Retinal pigment epithelial cell (primary cell): ENCODE measurements at regions not wholly inside any gene's neighbourhood (a gene's known extent, or its start where the extent isn't known, plus 50 kb on each side); places are given as distances from the start of the nearest gene placed in this dataset.

ENCODE experiments used
- DNase-seq: peaks from one replicate; pipeline ENCODE4 v3.0.0-alpha.2; 2010; ENCODE audit warnings: low read depth
- H3K4me3 ChIP-seq: 2 replicates; pipeline ENCODE4 v1.5.1; 2011; ENCODE audit warnings: mild to moderate bottlenecking, low read length, control low read depth, moderate library complexity
- TF ChIP-seq, protein P1 (sequence below): conservative IDR thresholded peaks from 2 replicates; pipeline ENCODE4 v1.5.1; 2011; ENCODE audit warnings: low read depth, low read length, control low read depth, inconsistent platforms

DNA sequence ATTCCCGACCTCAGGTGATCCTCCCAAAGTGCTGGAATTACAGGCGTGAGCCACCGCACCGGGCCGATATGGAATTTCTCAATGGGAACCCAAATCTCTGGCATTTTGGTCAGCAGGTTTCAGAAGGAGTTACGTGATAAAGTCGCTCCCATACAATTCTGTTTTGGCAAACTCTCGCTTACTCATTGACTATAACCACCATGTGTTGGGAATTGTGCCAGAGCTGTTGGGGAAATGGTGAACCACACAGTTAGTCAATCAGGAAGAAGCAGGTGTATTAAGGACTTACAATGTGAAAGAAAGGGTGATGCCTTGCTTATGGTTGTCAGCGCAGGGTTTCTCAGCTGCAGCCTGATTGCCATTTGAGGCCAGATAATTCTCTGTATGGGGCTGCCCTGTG is 410.5 kb downstream of the QKI start:
- TF ChIP-seq, protein P1, sequence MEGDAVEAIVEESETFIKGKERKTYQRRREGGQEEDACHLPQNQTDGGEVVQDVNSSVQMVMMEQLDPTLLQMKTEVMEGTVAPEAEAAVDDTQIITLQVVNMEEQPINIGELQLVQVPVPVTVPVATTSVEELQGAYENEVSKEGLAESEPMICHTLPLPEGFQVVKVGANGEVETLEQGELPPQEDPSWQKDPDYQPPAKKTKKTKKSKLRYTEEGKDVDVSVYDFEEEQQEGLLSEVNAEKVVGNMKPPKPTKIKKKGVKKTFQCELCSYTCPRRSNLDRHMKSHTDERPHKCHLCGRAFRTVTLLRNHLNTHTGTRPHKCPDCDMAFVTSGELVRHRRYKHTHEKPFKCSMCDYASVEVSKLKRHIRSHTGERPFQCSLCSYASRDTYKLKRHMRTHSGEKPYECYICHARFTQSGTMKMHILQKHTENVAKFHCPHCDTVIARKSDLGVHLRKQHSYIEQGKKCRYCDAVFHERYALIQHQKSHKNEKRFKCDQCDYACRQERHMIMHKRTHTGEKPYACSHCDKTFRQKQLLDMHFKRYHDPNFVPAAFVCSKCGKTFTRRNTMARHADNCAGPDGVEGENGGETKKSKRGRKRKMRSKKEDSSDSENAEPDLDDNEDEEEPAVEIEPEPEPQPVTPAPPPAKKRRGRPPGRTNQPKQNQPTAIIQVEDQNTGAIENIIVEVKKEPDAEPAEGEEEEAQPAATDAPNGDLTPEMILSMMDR: no peak
- no peak for DNase-seq

DNA sequence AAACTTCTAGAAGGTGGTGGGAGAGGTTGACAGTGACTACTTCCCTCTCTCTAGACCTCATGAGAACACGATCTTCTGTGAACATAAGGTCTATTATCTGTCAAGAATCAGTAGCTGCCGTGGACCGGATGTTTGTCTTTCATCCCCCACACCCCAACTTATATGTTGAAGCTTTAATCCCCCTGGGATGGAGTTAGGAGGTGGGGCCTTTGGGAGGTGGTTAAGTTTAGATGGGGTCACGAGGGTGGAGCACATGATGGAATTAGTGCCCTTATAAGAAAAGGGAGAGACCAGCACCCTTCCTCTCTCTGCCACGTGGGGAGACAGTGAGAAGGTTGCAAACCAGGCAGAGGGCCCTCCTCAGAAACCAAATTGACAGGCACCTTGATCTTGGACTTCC is 409.1 kb downstream of the QKI start:
- TF ChIP-seq, protein P1: no peak
- DNase-seq: no peak
- no peak overlapping the region for H3K4me3 ChIP-seq

More for the DNA sequence above, 410.5 kb downstream of the QKI start:
- no peak overlapping the region for H3K4me3 ChIP-seq

DNA sequence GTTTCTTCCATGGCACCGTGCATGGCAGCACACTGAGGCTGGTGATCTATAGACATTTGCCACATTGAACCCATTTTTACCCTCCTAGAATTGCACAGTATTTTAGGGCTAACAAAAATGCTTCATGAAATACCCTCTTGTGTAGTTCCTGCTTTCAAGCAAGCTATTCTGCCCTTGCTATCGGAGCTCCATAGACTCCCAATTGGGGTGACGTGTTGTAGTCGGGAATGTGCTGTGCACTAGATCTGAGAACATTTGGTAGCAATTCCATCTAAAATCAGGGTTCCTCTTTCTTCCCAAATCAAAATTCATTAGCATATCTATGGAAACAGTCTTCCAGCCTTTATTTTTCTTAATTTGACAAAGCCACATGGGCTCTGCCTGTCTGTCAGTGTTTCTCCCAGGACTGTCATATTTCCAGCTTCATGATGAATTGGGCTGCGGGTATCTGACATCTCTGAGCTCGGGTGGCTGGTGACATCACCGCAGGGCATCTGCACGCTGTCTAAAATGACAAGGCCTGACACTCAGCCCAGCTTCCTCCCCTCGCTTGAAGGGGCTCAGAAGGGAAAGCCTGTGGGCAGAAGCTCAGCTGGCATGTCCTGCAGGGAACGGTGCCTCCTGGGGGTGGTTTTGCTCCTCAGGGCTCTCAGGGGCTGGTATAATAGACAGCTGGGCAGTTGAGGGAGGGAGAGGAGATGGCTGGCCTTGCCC is 406.4 kb downstream of the QKI start:
- TF ChIP-seq, protein P1: no peak
- H3K4me3 ChIP-seq: no peak overlapping the region
- DNase-seq: no peak

DNA sequence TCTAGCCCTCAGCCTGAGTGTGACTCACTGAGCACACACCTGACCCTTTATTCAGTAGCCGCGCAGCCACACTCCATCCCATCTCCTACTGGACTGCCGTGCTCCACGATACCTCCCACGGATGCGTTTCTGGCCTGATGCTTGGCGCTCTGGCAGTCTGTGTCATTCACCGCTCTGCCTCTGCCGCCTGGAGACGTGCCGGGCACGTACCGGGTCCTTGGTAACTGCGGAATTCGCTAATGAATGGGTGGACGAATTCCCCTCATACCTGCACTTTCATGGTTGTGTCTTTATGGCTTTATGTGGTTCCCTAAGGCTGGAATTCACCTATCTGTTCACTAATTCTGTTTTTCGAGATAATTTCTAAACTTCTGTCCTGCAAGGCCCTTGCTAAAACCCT is 405.7 kb downstream of the QKI start:
- no peak for DNase-seq
- TF ChIP-seq, protein P1: no peak
- no peak overlapping the region for H3K4me3 ChIP-seq

DNA sequence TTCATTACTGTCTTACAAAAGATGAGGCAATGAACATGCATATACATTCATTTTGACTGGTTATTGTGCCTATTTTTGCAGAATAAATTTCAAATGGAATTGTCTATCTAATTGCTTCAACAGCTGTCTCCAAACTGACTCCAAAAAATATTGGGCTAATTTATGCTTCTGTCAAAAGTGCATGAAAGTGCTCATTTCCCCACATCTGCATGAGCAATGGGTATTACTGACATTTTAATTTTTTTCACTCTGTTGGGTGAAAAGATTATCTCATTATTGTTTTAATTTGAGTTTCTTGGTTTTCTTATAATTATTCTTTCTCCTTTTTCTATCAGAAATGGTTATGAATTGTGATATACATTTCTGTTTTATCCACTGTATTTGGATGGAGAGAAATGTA is 404.2 kb downstream of the QKI start:
- no peak for DNase-seq
- TF ChIP-seq, protein P1: no peak
- no peak overlapping the region for H3K4me3 ChIP-seq

DNA sequence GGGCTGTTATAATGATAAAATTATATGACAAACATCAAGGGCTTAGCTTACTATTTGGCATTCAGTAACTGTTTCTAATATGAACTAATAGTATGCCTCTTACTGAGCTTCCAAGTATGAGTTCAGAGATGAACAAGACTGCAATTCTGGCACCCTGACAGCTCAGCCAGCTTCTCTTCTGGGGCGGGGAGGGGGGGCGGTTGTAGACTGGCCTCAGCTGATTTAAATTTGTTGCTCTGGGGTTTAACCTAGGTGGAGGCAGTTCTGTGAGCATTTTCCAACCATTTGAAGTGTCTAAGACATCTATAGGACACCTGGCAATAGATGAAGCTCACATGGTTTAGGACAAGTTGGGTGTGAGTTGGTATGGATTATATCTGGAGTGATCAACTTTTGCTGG is 401.9 kb downstream of the QKI start:
- no peak overlapping the region for H3K4me3 ChIP-seq
- no peak for DNase-seq
- TF ChIP-seq, protein P1: no peak

DNA sequence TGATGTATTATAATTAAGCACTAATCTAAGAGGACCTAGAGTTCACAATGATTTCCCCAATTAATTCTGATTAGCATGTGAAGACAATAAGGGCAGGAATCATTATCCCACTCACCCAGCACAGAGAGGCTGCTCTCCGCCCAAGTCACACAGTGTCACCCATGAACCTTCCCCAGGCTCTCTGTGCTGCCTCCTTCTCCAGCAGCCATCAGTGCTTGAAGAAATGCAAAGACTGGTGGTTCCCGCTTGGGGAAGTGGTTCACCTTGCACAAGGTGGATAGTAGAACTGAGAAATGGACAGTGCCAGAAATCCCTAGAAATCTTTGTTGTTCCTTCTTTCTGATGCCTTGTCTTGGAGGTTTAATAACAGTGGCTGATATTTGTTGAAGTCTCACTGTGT is 401.3 kb downstream of the QKI start:
- no peak for DNase-seq
- TF ChIP-seq, protein P1: no peak
- no peak overlapping the region for H3K4me3 ChIP-seq
